ENCODE measurements at regions not wholly inside any gene's neighbourhood (a gene's known extent, or its start where the extent isn't known, plus 50 kb on each side); places are given as distances from the start of the nearest gene placed in this dataset.

DNA sequence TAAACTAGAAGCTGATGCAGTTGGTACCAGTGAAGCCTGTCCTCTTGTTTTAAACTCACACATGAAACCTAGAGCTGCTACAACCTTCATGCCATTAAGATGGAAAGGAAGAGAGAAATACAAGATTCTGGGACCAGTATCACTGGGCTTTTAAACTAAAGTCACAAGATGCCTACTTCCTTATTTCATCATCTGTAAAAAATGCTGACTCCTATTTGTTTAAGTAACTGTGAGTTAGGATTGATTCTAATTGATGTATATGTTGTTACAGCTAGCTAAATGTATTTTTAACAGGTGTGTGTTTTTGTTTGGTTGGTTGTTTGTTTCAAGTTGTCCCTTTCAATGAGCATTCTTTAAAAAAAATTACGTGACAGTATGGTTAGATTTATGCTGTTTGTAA is 833.3 kb upstream of the PRMT6 start:
- Histone ChIP-seq H3K27me3 (ENCODE audit: insufficient read depth, low read length) (no peaks in the 10 kb centered on the region), H3K4me3 (ENCODE audit: low read depth, low read length) (no peak overlapping the region), H3K27ac (ENCODE audit: low read depth, low read length) (no peak overlapping the region), H3K4me1 (ENCODE audit: control insufficient read depth, insufficient read depth, low read length, unreplicated experiment) (no peaks in the 10 kb centered on the region), H2AFZ (ENCODE audit: low read length, unreplicated experiment) (no peak overlapping the region), H3K79me2 (ENCODE audit: control insufficient read depth, insufficient read depth, low read length, unreplicated experiment) (no peaks in the 10 kb centered on the region), H3K36me3 (ENCODE audit: insufficient read depth, low read length) (no peaks in the 10 kb centered on the region)

DNA sequence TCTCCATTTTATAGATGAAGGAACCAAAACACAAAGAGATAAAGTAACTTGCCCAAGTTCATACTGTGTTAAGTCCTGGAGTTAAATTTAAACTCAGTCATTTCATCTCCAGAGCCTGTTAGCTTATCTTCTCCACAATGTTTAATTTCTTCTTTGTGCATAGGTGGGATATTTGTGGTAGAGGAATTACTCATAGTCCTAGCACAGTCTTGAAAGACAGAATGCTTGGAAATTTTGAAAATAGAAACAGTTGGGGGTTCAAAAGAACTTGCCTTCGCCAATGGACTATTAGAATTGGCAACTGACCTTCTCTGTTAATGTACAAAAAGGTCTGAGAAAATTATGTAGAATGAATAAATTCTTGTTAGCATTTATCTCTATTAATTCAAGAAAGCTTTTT is 832.0 kb upstream of the PRMT6 start:
- no peaks in the 10 kb centered on the region for H3K36me3 ChIP-seq (ENCODE audit: insufficient read depth, low read length)
- no peak overlapping the region for H3K4me3 ChIP-seq (ENCODE audit: low read depth, low read length)
- H2AFZ ChIP-seq (ENCODE audit: low read length, unreplicated experiment) = no peak overlapping the region
- no peak overlapping the region for H3K27ac ChIP-seq (ENCODE audit: low read depth, low read length)
- H3K79me2 ChIP-seq (ENCODE audit: control insufficient read depth, insufficient read depth, low read length, unreplicated experiment) = no peaks in the 10 kb centered on the region
- no peaks in the 10 kb centered on the region for H3K27me3 ChIP-seq (ENCODE audit: insufficient read depth, low read length)
- H3K4me1 ChIP-seq (ENCODE audit: control insufficient read depth, insufficient read depth, low read length, unreplicated experiment) = no peaks in the 10 kb centered on the region

DNA sequence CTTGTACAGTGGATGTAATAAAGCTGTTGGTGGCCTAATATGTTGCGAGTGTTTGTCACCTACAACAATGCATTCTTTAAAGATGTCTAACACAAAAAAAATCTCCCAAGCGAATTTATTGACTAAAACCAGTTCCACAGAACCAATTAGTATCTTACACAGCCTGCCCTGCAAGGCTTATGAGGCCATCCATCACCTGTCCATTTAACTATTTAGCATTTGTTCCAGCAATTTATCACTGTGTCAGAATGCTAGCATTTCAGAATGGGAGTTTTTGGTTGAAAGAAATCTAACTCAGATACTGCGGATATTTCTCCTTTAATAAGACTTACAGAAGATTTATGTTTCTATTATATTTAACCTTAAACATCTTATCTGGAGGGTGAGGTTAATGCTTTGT is 831.1 kb upstream of the PRMT6 start:
- Histone ChIP-seq H3K4me1 (ENCODE audit: control insufficient read depth, insufficient read depth, low read length, unreplicated experiment) (no peaks in the 10 kb centered on the region), H3K27me3 (ENCODE audit: insufficient read depth, low read length) (no peaks in the 10 kb centered on the region), H2AFZ (ENCODE audit: low read length, unreplicated experiment) (no peak overlapping the region), H3K27ac (ENCODE audit: low read depth, low read length) (no peak overlapping the region), H3K36me3 (ENCODE audit: insufficient read depth, low read length) (no peaks in the 10 kb centered on the region), H3K4me3 (ENCODE audit: low read depth, low read length) (no peak overlapping the region), H3K79me2 (ENCODE audit: control insufficient read depth, insufficient read depth, low read length, unreplicated experiment) (no peaks in the 10 kb centered on the region)

DNA sequence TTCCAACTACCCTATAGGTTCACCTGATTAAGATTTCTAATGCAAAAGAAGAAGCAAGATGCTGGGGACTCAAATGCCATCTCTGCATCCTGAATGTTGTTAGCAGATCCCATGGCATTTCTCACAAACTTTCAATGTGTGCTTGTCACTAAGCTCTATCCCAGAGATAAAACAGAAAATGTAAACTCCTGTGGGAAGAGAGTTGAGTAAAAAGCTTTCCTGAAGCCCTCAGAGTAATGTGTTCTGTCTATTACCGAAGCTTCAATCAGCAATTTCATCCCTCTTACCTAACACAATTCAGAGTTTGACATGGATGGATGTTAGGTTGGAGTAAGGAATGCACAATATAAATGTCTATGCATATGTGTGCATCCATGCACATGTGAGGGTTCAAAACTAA is 829.9 kb upstream of the PRMT6 start:
- Histone ChIP-seq H3K4me1 (ENCODE audit: control insufficient read depth, insufficient read depth, low read length, unreplicated experiment) (no peaks in the 10 kb centered on the region), H3K36me3 (ENCODE audit: insufficient read depth, low read length) (no peaks in the 10 kb centered on the region), H3K79me2 (ENCODE audit: control insufficient read depth, insufficient read depth, low read length, unreplicated experiment) (no peaks in the 10 kb centered on the region), H3K27me3 (ENCODE audit: insufficient read depth, low read length) (no peaks in the 10 kb centered on the region), H3K4me3 (ENCODE audit: low read depth, low read length) (no peak overlapping the region), H2AFZ (ENCODE audit: low read length, unreplicated experiment) (no peak overlapping the region), H3K27ac (ENCODE audit: low read depth, low read length) (no peak overlapping the region)

DNA sequence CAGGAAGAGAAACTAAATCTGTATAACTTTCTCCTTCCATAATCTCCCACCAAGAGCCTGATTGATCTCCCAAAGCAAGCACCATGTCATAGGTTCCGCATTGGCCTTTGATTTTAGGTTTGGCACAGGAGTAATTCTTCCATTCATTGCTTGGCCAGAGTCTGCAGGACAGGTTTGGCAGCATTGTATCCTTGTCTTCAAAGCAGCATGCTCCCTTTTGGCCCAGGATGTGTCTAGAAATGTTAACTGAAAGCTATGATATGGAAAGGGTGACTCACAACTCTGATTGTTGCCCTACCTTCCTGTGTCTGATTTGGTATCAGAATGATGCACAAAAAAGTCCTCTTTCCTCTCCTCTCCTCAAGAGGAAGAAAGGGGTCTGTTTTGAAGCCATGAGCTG is 824.3 kb upstream of the PRMT6 start:
- Histone ChIP-seq H3K36me3 (ENCODE audit: insufficient read depth, low read length) (no peaks in the 10 kb centered on the region), H3K27ac (ENCODE audit: low read depth, low read length) (no peak overlapping the region), H3K79me2 (ENCODE audit: control insufficient read depth, insufficient read depth, low read length, unreplicated experiment) (no peaks in the 10 kb centered on the region), H3K4me3 (ENCODE audit: low read depth, low read length) (no peak overlapping the region), H3K27me3 (ENCODE audit: insufficient read depth, low read length) (no peaks in the 10 kb centered on the region), H2AFZ (ENCODE audit: low read length, unreplicated experiment) (no peak overlapping the region), H3K4me1 (ENCODE audit: control insufficient read depth, insufficient read depth, low read length, unreplicated experiment) (no peaks in the 10 kb centered on the region)

DNA sequence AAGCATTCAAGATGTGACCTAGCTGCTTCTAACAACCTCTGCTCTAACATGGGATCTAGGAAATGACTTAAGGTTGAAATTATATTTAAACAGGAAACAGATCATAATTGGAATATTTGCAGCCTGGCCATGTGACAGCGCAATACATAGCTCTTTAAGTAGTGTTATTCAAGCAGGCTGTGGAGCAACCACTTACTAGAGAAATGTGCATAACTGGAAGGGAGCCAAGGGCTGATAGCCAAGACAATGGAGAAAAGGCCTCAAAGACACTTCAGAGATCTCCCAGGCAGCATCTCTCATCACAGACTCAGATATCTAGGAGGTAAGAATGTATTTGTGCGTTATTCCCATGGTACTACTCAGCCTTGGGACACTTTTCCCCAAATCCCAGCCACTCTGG is 823.0 kb upstream of the PRMT6 start:
- no peaks in the 10 kb centered on the region for H3K79me2 ChIP-seq (ENCODE audit: control insufficient read depth, insufficient read depth, low read length, unreplicated experiment)
- H3K27ac ChIP-seq (ENCODE audit: low read depth, low read length) = no peak overlapping the region
- no peaks in the 10 kb centered on the region for H3K4me1 ChIP-seq (ENCODE audit: control insufficient read depth, insufficient read depth, low read length, unreplicated experiment)
- H3K4me3 ChIP-seq (ENCODE audit: low read depth, low read length) = no peak overlapping the region
- no peak overlapping the region for H2AFZ ChIP-seq (ENCODE audit: low read length, unreplicated experiment)
- no peaks in the 10 kb centered on the region for H3K27me3 ChIP-seq (ENCODE audit: insufficient read depth, low read length)
- no peaks in the 10 kb centered on the region for H3K36me3 ChIP-seq (ENCODE audit: insufficient read depth, low read length)

DNA sequence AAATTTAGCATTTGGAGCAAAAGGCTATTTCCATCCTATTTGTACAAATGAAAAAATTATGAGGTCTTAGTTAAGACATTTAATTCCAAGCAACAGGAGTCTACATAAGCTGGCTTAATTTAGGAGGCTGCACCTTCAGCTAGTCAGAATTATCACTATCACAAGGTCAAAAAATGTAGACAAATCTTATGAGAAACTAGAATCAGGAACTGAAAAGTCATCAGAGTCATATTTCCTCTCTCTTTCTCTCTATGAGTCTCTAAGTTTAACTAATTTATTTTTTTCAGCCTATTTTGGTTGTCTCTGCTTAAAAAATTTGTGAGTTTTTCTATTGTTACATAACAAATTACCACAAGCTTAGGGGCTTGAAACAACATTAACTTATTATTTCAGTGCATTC is 807.1 kb upstream of the PRMT6 start:
- no peak overlapping the region for H2AFZ ChIP-seq (ENCODE audit: low read length, unreplicated experiment)
- H3K36me3 ChIP-seq (ENCODE audit: insufficient read depth, low read length) = no peaks in the 10 kb centered on the region
- no peak overlapping the region for H3K4me3 ChIP-seq (ENCODE audit: low read depth, low read length)

DNA sequence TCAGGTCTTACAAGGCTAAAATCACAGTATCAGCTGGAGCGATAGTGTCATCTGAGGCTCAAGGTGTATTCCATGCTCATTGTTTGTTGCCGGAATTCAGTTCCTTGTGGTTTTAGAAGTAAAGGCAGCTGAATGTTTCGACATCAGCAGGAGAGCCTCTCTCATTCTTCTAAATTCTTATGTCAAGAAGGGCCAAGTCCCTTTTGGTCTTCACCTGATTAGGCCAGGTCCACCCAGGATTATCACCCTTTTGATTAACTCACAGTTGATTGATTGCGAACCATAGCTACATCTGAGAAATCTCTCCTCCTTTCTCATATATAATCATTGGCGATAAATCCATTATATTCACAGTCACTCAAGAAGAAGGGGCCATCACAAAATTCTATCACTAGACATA is 806.7 kb upstream of the PRMT6 start:
- no peak overlapping the region for H3K4me3 ChIP-seq (ENCODE audit: low read depth, low read length)
- no peaks in the 10 kb centered on the region for H3K4me1 ChIP-seq (ENCODE audit: control insufficient read depth, insufficient read depth, low read length, unreplicated experiment)
- H3K27me3 ChIP-seq (ENCODE audit: insufficient read depth, low read length) = no peaks in the 10 kb centered on the region
- H3K36me3 ChIP-seq (ENCODE audit: insufficient read depth, low read length) = no peaks in the 10 kb centered on the region
- no peaks in the 10 kb centered on the region for H3K79me2 ChIP-seq (ENCODE audit: control insufficient read depth, insufficient read depth, low read length, unreplicated experiment)
- H2AFZ ChIP-seq (ENCODE audit: low read length, unreplicated experiment) = no peak overlapping the region
- no peak overlapping the region for H3K27ac ChIP-seq (ENCODE audit: low read depth, low read length)

More for the DNA sequence above, 807.1 kb upstream of the PRMT6 start:
- Histone ChIP-seq H3K27me3 (ENCODE audit: insufficient read depth, low read length) (no peaks in the 10 kb centered on the region), H3K27ac (ENCODE audit: low read depth, low read length) (no peak overlapping the region), H3K4me1 (ENCODE audit: control insufficient read depth, insufficient read depth, low read length, unreplicated experiment) (no peaks in the 10 kb centered on the region), H3K79me2 (ENCODE audit: control insufficient read depth, insufficient read depth, low read length, unreplicated experiment) (no peaks in the 10 kb centered on the region)

DNA sequence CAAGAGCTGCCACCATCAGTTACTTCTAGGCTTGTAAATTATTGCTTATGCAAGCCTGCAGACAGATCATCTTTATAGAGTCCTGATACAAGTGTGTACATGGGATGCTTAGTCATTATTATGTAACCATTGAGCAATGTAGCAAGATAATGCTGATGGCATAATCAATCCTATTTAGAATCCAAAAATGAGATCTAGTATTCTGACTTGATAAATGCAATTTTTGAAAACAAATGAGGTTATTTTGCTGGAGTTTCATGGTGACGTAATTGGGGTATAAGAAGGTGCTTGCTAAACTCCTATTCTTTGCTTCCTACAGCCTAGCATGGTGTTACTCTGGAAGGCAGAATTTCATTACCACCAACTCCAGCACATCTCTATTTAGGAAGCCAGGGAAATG is 801.7 kb upstream of the PRMT6 start:
- no peak overlapping the region for H3K4me3 ChIP-seq (ENCODE audit: low read depth, low read length)
- H3K79me2 ChIP-seq (ENCODE audit: control insufficient read depth, insufficient read depth, low read length, unreplicated experiment) = no peaks in the 10 kb centered on the region
- H2AFZ ChIP-seq (ENCODE audit: low read length, unreplicated experiment) = no peak overlapping the region
- no peak overlapping the region for H3K27ac ChIP-seq (ENCODE audit: low read depth, low read length)
- H3K36me3 ChIP-seq (ENCODE audit: insufficient read depth, low read length) = no peaks in the 10 kb centered on the region
- no peaks in the 10 kb centered on the region for H3K27me3 ChIP-seq (ENCODE audit: insufficient read depth, low read length)
- H3K4me1 ChIP-seq (ENCODE audit: control insufficient read depth, insufficient read depth, low read length, unreplicated experiment) = no peaks in the 10 kb centered on the region

DNA sequence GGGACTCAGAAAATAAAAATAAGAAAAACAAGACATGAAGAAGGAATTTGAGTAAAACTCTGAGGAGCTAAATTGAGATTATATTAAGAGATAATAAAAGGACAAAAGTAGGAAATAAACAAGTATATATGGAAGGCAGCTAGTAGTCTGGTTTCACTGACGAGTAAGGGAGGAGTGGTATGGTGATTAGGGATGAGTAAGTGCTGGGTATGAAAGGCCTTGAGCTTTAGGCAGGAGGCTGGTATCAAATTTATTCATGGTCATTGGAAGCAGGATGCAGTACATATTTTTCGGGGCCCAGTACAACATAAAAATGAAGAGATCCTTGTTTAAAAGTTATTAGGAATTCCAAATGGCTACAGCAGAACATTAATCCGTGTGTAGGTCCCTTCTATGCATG is 789.7 kb upstream of the PRMT6 start:
- Histone ChIP-seq H3K36me3 (ENCODE audit: insufficient read depth, low read length) (no peaks in the 10 kb centered on the region), H3K27ac (ENCODE audit: low read depth, low read length) (no peak overlapping the region), H3K27me3 (ENCODE audit: insufficient read depth, low read length) (no peaks in the 10 kb centered on the region), H3K4me1 (ENCODE audit: control insufficient read depth, insufficient read depth, low read length, unreplicated experiment) (no peaks in the 10 kb centered on the region), H3K4me3 (ENCODE audit: low read depth, low read length) (no peak overlapping the region), H3K79me2 (ENCODE audit: control insufficient read depth, insufficient read depth, low read length, unreplicated experiment) (no peaks in the 10 kb centered on the region), H2AFZ (ENCODE audit: low read length, unreplicated experiment) (no peak overlapping the region)

DNA sequence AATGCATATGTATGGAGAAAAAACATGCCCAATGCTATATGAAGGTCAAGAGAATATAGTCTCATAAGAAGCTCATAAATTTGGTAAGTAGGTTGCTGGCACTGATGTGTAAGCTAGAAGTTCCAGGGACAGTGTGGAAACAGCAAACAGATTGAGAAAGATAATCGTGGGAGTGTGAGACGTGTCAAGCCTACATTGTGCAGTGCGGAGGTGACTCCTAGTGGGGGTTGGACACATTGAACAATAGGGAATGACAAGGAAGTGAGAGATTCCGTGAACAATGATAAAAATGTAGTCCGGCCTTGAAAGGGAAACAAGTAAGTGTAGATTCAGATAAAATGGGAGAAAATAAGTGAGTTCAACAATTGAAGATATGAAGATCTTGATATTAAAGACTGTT is 788.4 kb upstream of the PRMT6 start:
- Histone ChIP-seq H3K79me2 (ENCODE audit: control insufficient read depth, insufficient read depth, low read length, unreplicated experiment) (no peaks in the 10 kb centered on the region), H3K27ac (ENCODE audit: low read depth, low read length) (no peak overlapping the region), H3K36me3 (ENCODE audit: insufficient read depth, low read length) (no peaks in the 10 kb centered on the region), H3K4me3 (ENCODE audit: low read depth, low read length) (no peak overlapping the region), H3K27me3 (ENCODE audit: insufficient read depth, low read length) (no peaks in the 10 kb centered on the region), H3K4me1 (ENCODE audit: control insufficient read depth, insufficient read depth, low read length, unreplicated experiment) (no peaks in the 10 kb centered on the region), H2AFZ (ENCODE audit: low read length, unreplicated experiment) (no peak overlapping the region)

DNA sequence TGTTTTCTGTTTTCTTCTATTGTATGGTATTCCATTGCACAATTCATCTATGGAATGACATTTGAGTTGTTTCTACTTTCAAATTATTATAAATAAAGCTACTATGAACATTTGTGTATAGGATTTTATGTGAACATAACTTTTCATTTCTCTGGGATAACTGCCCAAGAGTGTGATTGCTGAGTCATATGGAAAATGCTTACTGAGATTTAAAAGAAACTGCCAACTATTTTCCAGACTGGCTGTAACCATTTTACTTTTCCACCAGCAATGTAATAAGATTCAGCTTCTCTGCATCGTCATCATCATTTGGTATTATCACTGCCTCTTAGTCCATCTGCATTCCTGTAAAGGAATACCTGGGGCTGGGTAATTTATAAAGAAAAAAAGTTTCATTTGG is 779.6 kb upstream of the PRMT6 start:
- no peak overlapping the region for H3K27ac ChIP-seq (ENCODE audit: low read depth, low read length)
- H3K27me3 ChIP-seq (ENCODE audit: insufficient read depth, low read length) = no peaks in the 10 kb centered on the region
- H2AFZ ChIP-seq (ENCODE audit: low read length, unreplicated experiment) = no peak overlapping the region

More for the DNA sequence above, 779.6 kb upstream of the PRMT6 start:
- Histone ChIP-seq H3K79me2 (ENCODE audit: control insufficient read depth, insufficient read depth, low read length, unreplicated experiment) (no peaks in the 10 kb centered on the region), H3K4me3 (ENCODE audit: low read depth, low read length) (no peak overlapping the region), H3K36me3 (ENCODE audit: insufficient read depth, low read length) (no peaks in the 10 kb centered on the region), H3K4me1 (ENCODE audit: control insufficient read depth, insufficient read depth, low read length, unreplicated experiment) (no peaks in the 10 kb centered on the region)

Data from ACC112 (cell line).